ENCODE measurements at regions not wholly inside any gene's neighbourhood (a gene's known extent, or its start where the extent isn't known, plus 50 kb on each side); places are given as distances from the start of the nearest gene placed in this dataset.

- TF ChIP-seq POLR2A (IDR thresholded peaks at IDR 0.05) (no peak), POLR2AphosphoS5 (IDR thresholded peaks at IDR 0.05) (no peak), EP300 (IDR thresholded peaks at IDR 0.05) (no peak)
- TF ChIP-seq, protein P1, sequence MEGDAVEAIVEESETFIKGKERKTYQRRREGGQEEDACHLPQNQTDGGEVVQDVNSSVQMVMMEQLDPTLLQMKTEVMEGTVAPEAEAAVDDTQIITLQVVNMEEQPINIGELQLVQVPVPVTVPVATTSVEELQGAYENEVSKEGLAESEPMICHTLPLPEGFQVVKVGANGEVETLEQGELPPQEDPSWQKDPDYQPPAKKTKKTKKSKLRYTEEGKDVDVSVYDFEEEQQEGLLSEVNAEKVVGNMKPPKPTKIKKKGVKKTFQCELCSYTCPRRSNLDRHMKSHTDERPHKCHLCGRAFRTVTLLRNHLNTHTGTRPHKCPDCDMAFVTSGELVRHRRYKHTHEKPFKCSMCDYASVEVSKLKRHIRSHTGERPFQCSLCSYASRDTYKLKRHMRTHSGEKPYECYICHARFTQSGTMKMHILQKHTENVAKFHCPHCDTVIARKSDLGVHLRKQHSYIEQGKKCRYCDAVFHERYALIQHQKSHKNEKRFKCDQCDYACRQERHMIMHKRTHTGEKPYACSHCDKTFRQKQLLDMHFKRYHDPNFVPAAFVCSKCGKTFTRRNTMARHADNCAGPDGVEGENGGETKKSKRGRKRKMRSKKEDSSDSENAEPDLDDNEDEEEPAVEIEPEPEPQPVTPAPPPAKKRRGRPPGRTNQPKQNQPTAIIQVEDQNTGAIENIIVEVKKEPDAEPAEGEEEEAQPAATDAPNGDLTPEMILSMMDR (IDR thresholded peaks at IDR 0.05) = no peak
These were observed 234.1 kb upstream of the PMEPA1 start for GRCh38 chr20:57943950-57944349.
